ENCODE measurements at regions not wholly inside any gene's neighbourhood (a gene's known extent, or its start where the extent isn't known, plus 50 kb on each side); places are given as distances from the start of the nearest gene placed in this dataset.

GRCh38 chr2:195513119-195513518 lies 143.9 kb upstream of the SLC39A10 start:
- POLR2A ChIA-PET, result no interaction called here
- Mint-ChIP-seq H3K9me3 (ENCODE audit: insufficient read depth) (no peaks in the 10 kb centered on the region), H3K4me3 (no peak overlapping the region), H3K4me1 (peaks cover 9% of the 10 kb centered on the region), H3K27me3 (no peaks in the 10 kb centered on the region), H3K27ac (no peak overlapping the region)
- Histone ChIP-seq H2AFZ (ENCODE audit: insufficient read depth, low read depth, low read length, poor library complexity, severe bottlenecking) (peak overlapping the region; percentile 18), H3K4me2 (replicated peaks; ENCODE audit: low read depth, low read length, poor library complexity, severe bottlenecking) (no peak overlapping the region), H3K27ac (ENCODE audit: low read length in 2 of 2) (no peak overlapping the region), H3K27me3 (replicated peaks in 1 of 4; ENCODE audit: control extremely low read depth in 1 of 4, control insufficient read depth in 3 of 4, insufficient read depth in 4 of 4, low read length in 3 of 4) (no peaks in the 10 kb centered on the region), H3K9ac (ENCODE audit: low read length) (no peak overlapping the region), H3K4me1 (ENCODE audit: control insufficient read depth in 2 of 2, insufficient read depth in 2 of 2, low read length in 2 of 2) (peaks cover 5 to 8% of the 10 kb centered on the region in 2 donors), H3K79me2 (ENCODE audit: control insufficient read depth, insufficient read depth, low read length) (no peaks in the 10 kb centered on the region), H4K20me1 (ENCODE audit: control insufficient read depth, insufficient read depth, low read length, poor library complexity, severe bottlenecking) (no peaks in the 10 kb centered on the region), H3K4me3 (ENCODE audit: control extremely low read depth in 1 of 5, extremely low read depth in 1 of 5, insufficient read depth in 1 of 5, low read depth in 2 of 5, low read length in 4 of 5) (no peak overlapping the region), H3K9me3 (ENCODE audit: control extremely low read depth in 1 of 3, control insufficient read depth in 2 of 3, insufficient read depth in 1 of 3, low read length in 2 of 3) (peaks cover 0 to 4% (median 0%) of the 10 kb centered on the region in 3 donors), H3K36me3 (replicated peaks in 1 of 2; ENCODE audit: control extremely low read depth in 1 of 2, control insufficient read depth in 1 of 2, extremely low read depth in 1 of 2, insufficient read depth in 2 of 2, low read length in 1 of 2) (no peaks in the 10 kb centered on the region)
- CTCF ChIA-PET, result interaction anchor here (0.9 to 2.2 kb wide), 2 partner anchors 15 to 147 kb away, joined by 3 to 8 read pairs; no protein-coding TSS in a partner anchor
- intact Hi-C loops (cut with micrococcal nuclease), result no loop called here
- no peak for TF ChIP-seq CTCF (IDR thresholded peaks at IDR 0.05)
- TF ChIP-seq EZH2 (IDR thresholded peaks at IDR 0.05; ENCODE audit: borderline replicate concordance, insufficient read depth, low read depth, low read length, poor library complexity, severe bottlenecking), result no peak
- ATAC-seq (ENCODE audit: low read depth) (no peak), DNase-seq (no peak)
- 82% methylated on average over 5 of the region's 9 CpGs for WGBS (ENCODE audit: insufficient coverage)

GRCh38 chr2:195509551-195509950 lies 147.5 kb upstream of the SLC39A10 start:
- intact Hi-C loops (cut with micrococcal nuclease), result no loop called here
- WGBS (ENCODE audit: insufficient coverage), result 100% methylated on average over 1 of the region's 1 CpG
- no peak for ATAC-seq (ENCODE audit: low read depth)

More at GRCh38 chr2:195509551-195509950, 147.5 kb upstream of the SLC39A10 start:
- H3K9ac ChIP-seq (ENCODE audit: low read length), result no peak overlapping the region
- no peak overlapping the region for H3K27ac ChIP-seq (ENCODE audit: low read length in 2 of 2)
- H3K9me3 ChIP-seq (ENCODE audit: control extremely low read depth in 1 of 3, control insufficient read depth in 2 of 3, insufficient read depth in 1 of 3, low read length in 2 of 3), result no peaks in the 10 kb centered on the region
- no peaks in the 10 kb centered on the region for H3K27me3 ChIP-seq (replicated peaks in 1 of 4; ENCODE audit: control extremely low read depth in 1 of 4, control insufficient read depth in 3 of 4, insufficient read depth in 4 of 4, low read length in 3 of 4)
- TF ChIP-seq CTCF (IDR thresholded peaks at IDR 0.05) (no peak), EZH2 (IDR thresholded peaks at IDR 0.05; ENCODE audit: borderline replicate concordance, insufficient read depth, low read depth, low read length, poor library complexity, severe bottlenecking) (no peak)
- no peak overlapping the region for H3K4me3 Mint-ChIP-seq
- no peak overlapping the region for H3K27ac Mint-ChIP-seq
- no peaks in the 10 kb centered on the region for H3K27me3 Mint-ChIP-seq
- no peak overlapping the region for H3K4me3 ChIP-seq (ENCODE audit: control extremely low read depth in 1 of 5, extremely low read depth in 1 of 5, insufficient read depth in 1 of 5, low read depth in 2 of 5, low read length in 4 of 5)
- H3K9me3 Mint-ChIP-seq (ENCODE audit: insufficient read depth), result no peaks in the 10 kb centered on the region
- DNase-seq, result no peak
- no peak overlapping the region for H3K4me2 ChIP-seq (replicated peaks; ENCODE audit: low read depth, low read length, poor library complexity, severe bottlenecking)
- peaks cover 9% of the 10 kb centered on the region for H3K4me1 Mint-ChIP-seq
- CTCF ChIA-PET, result interaction anchor here (3.4 kb wide), 1 partner anchor 11 kb away, joined by 17 read pairs; no protein-coding TSS in a partner anchor
- H3K36me3 ChIP-seq (replicated peaks in 1 of 2; ENCODE audit: control extremely low read depth in 1 of 2, control insufficient read depth in 1 of 2, extremely low read depth in 1 of 2, insufficient read depth in 2 of 2, low read length in 1 of 2), result no peaks in the 10 kb centered on the region
- H4K20me1 ChIP-seq (ENCODE audit: control insufficient read depth, insufficient read depth, low read length, poor library complexity, severe bottlenecking), result no peaks in the 10 kb centered on the region
- POLR2A ChIA-PET, result no interaction called here
- peaks cover 5 to 8% of the 10 kb centered on the region in 2 donors for H3K4me1 ChIP-seq (ENCODE audit: control insufficient read depth in 2 of 2, insufficient read depth in 2 of 2, low read length in 2 of 2)
- no peaks in the 10 kb centered on the region for H3K79me2 ChIP-seq (ENCODE audit: control insufficient read depth, insufficient read depth, low read length)
- no peak overlapping the region for H2AFZ ChIP-seq (ENCODE audit: insufficient read depth, low read depth, low read length, poor library complexity, severe bottlenecking)

Data from B cell (primary cell).